Keratinocyte (primary cell): ENCODE measurements at regions not wholly inside any gene's neighbourhood (a gene's known extent, or its start where the extent isn't known, plus 50 kb on each side); places are given as distances from the start of the nearest gene placed in this dataset.

Experiments
- DNase-seq: peaks from one replicate; pipeline ENCODE4 v3.0.0-alpha.2; 2011; ENCODE audit warnings: low read depth, missing footprints, low spot score
- FAIRE-seq: peaks from 2 replicates; lab custom pipeline; 2011; peaks lifted over from hg19 to GRCh38; lab: Jason Lieb, UNC
- H2AFZ ChIP-seq: 2 replicates; pipeline ENCODE4 v1.6.0; 2012; ENCODE audit warnings: low read length, control low read depth, inconsistent platforms; ENCODE audit not compliant: control insufficient read depth
- H3K27ac ChIP-seq: 2 replicates; pipeline ENCODE4 v1.5.1; 2011; ENCODE audit warnings: low read length; ENCODE audit not compliant: control insufficient read depth, insufficient read depth
- H3K27me3 ChIP-seq: 3 replicates; pipeline ENCODE4 v1.6.0; 2011; ENCODE audit warnings: low read length; ENCODE audit not compliant: control insufficient read depth, insufficient read depth; ENCODE audit errors: extremely low read depth
- H3K36me3 ChIP-seq, 2 experiments: 2 replicates in 1 of 2; 3 replicates in 1 of 2; pipeline ENCODE4 v1.5.1; 2011; ENCODE audit warnings: low read length in 2 of 2, mild to moderate bottlenecking in 1 of 2; ENCODE audit not compliant: control insufficient read depth in 2 of 2, insufficient read depth in 2 of 2; ENCODE audit errors: extremely low read depth in 1 of 2
- H3K4me1 ChIP-seq: 3 replicates; pipeline ENCODE4 v1.5.1; 2011; ENCODE audit warnings: low read length; ENCODE audit not compliant: control insufficient read depth, insufficient read depth; ENCODE audit errors: extremely low read depth
- H3K4me2 ChIP-seq: 3 replicates; pipeline ENCODE4 v1.6.0; 2011; ENCODE audit warnings: low read depth, low read length; ENCODE audit not compliant: control insufficient read depth, insufficient read depth; ENCODE audit errors: extremely low read depth
- H3K4me3 ChIP-seq, 3 experiments: fragments of 200-600 bp in 1 of 3; sonication (generic) in 1 of 3; 2 replicates in 2 of 3; 3 replicates in 1 of 3; pipeline ENCODE4 v1.5.1; 2011 to 2016; ENCODE audit warnings: low read length in 3 of 3, mild to moderate bottlenecking in 3 of 3, control low read depth in 2 of 3, inconsistent platforms in 1 of 3, low read depth in 1 of 3, mixed read lengths in 1 of 3, mixed run types in 1 of 3, moderate library complexity in 1 of 3; ENCODE audit not compliant: control insufficient read depth in 2 of 3, insufficient read depth in 2 of 3; ENCODE audit errors: extremely low read depth in 1 of 3
- H3K79me2 ChIP-seq: 2 replicates; pipeline ENCODE4 v1.6.0; 2012; ENCODE audit warnings: low read length; ENCODE audit not compliant: control insufficient read depth, insufficient read depth
- H3K9ac ChIP-seq: 3 replicates; pipeline ENCODE4 v1.6.0; 2011; ENCODE audit warnings: low read length; ENCODE audit not compliant: control insufficient read depth, insufficient read depth; ENCODE audit errors: extremely low read depth
- H3K9me1 ChIP-seq: 3 replicates; pipeline ENCODE4 v1.6.0; 2011; ENCODE audit warnings: low read length; ENCODE audit not compliant: control insufficient read depth, insufficient read depth; ENCODE audit errors: extremely low read depth
- H3K9me3 ChIP-seq: 2 replicates; pipeline ENCODE4 v1.5.1; 2012; ENCODE audit warnings: low read depth, low read length; ENCODE audit not compliant: control insufficient read depth
- H4K20me1 ChIP-seq: 3 replicates; pipeline ENCODE4 v1.6.0; 2011; ENCODE audit warnings: low read length; ENCODE audit not compliant: control insufficient read depth, insufficient read depth; ENCODE audit errors: extremely low read depth
- CTCF ChIP-seq, 3 experiments: IDR thresholded peaks in 1 of 3; conservative IDR thresholded peaks in 1 of 3; optimal IDR thresholded peaks in 1 of 3; 2 replicates in 2 of 3; 3 replicates in 1 of 3; pipeline versions ENCODE3 to v1.5.1; 2011; ENCODE audit warnings: low read length in 3 of 3, mild to moderate bottlenecking in 3 of 3, moderate library complexity in 2 of 3, control low read depth in 1 of 3, inconsistent platforms in 1 of 3; ENCODE audit not compliant: insufficient read depth in 2 of 3; ENCODE audit errors: extremely low read depth in 1 of 3
- EZH2 ChIP-seq: IDR thresholded peaks from one replicate; pipeline ENCODE4 v1.6.1; 2012; ENCODE audit warnings: inconsistent platforms, mild to moderate bottlenecking, low read length, moderate library complexity
- dilution Hi-C: fragments of 300-500 bp; cut with MboI; formaldehyde crosslinking; loops from one replicate; pipeline ENCODE4 v1.7.0; 2020; ENCODE audit warnings: low sequenced_read_pairs; ENCODE audit not compliant: extremely low pct_ligation_motif_present

DNA sequence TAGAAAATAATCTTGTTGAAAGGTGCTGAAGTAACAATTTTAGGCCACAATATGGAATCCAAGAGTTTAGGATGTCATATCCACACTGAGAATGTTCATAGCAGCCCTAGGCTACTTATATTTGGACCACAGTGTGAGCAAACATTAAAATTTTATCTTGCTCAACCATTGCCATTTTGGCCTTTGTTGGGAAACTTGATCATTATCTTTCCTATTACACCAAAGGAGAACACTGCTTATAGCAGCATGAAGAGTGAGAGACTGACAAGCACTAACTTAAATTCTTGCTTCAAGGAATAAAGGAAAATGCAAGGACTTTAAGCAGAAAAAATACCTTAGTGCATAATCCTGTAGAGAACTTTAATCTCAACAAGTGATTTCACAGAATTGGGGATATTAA is 86.3 kb upstream of the LRRTM4 start:
- no peak overlapping the region for H2AFZ ChIP-seq
- H3K27me3 ChIP-seq: no peaks in the 10 kb centered on the region
- no peaks in the 10 kb centered on the region for H3K4me1 ChIP-seq
- H3K36me3 ChIP-seq: no peaks in the 10 kb centered on the region
- no peaks in the 10 kb centered on the region for H3K79me2 ChIP-seq
- H3K9me3 ChIP-seq: peaks cover 2% of the 10 kb centered on the region
- H3K4me3 ChIP-seq: no peak overlapping the region
- H3K4me2 ChIP-seq: no peak overlapping the region
- no peak overlapping the region for H3K27ac ChIP-seq
- H3K9ac ChIP-seq: no peak overlapping the region
- dilution Hi-C loops: no loop called here
- no peak for DNase-seq
- no peaks in the 10 kb centered on the region for H4K20me1 ChIP-seq
- H3K9me1 ChIP-seq: no peaks in the 10 kb centered on the region
- TF ChIP-seq EZH2 (no peak), CTCF (optimal IDR thresholded peaks at IDR 0.05 in 1 of 3, IDR thresholded peaks at IDR 0.05 in 1 of 3, conservative IDR thresholded peaks at IDR 0.05 in 1 of 3; ENCODE audit: extremely low read depth in 1 of 3, insufficient read depth in 2 of 3, low read length in 3 of 3) (no peak)
- FAIRE-seq: no peak

DNA sequence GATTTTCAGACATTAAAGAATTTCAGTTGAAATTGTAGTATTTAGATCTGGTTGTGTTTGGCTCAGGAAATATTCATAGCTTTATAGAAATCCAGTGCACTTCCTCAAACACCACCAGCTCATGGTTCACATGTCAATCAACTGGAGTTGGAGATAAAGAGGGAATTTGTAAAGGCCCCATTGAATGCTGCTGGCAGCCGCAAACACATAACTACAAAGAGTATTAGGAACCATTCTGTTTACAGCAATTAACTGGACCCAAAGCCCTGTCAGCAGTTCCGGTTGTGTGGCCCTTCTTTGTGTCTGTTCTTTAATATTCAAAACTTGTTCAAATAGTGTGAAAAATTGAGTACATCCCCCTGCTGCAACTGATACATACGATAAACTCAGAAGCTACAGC is 107.4 kb upstream of the LRRTM4 start:
- Histone ChIP-seq H2AFZ (no peak overlapping the region), H3K27ac (no peak overlapping the region), H4K20me1 (no peaks in the 10 kb centered on the region), H3K4me3 (no peak overlapping the region), H3K9me1 (no peaks in the 10 kb centered on the region), H3K79me2 (no peaks in the 10 kb centered on the region), H3K9me3 (peaks cover 2% of the 10 kb centered on the region), H3K27me3 (no peaks in the 10 kb centered on the region), H3K9ac (no peak overlapping the region), H3K4me2 (no peak overlapping the region), H3K4me1 (no peaks in the 10 kb centered on the region), H3K36me3 (no peaks in the 10 kb centered on the region)
- DNase-seq (no peak), FAIRE-seq (no peak)
- no peak for TF ChIP-seq EZH2
- TF ChIP-seq CTCF (optimal IDR thresholded peaks at IDR 0.05 in 1 of 3, IDR thresholded peaks at IDR 0.05 in 1 of 3, conservative IDR thresholded peaks at IDR 0.05 in 1 of 3; ENCODE audit: extremely low read depth in 1 of 3, insufficient read depth in 2 of 3, low read length in 3 of 3): no peak
- dilution Hi-C loops: no loop called here
